Thymus (tissue), 11 donors: ENCODE measurements at regions not wholly inside any gene's neighbourhood (a gene's known extent, or its start where the extent isn't known, plus 50 kb on each side); places are given as distances from the start of the nearest gene placed in this dataset.
"Not testable (repeated sequence)": the region's sequence is repeated elsewhere in the genome, so short reads cannot be mapped to it uniquely, and the experiment has no call there.

ENCODE experiments used
- DNase-seq, 9 donors: peaks; one replicate each; pipeline ENCODE4 v3.0.0-alpha.2; 2013; ENCODE audit warnings: low spot score in 9 of 9, low read depth in 6 of 9, missing footprints in 1 of 9
- H3K27ac ChIP-seq, 2 donors: one replicate each; pipeline ENCODE4 v1.5.1; 2013; ENCODE audit warnings: control low read depth in 1 of 2, low read depth in 1 of 2, low read length in 1 of 2, mild to moderate bottlenecking in 1 of 2, moderate library complexity in 1 of 2
- H3K27me3 ChIP-seq, 2 donors: one replicate each; pipeline ENCODE4 v1.5.1; 2013; ENCODE audit warnings: low read length in 1 of 2; ENCODE audit not compliant: control insufficient read depth in 2 of 2, insufficient read depth in 1 of 2
- H3K36me3 ChIP-seq, 2 donors: one replicate each; pipeline ENCODE4 v1.5.1; 2013; ENCODE audit warnings: low read length in 1 of 2, mild to moderate bottlenecking in 1 of 2, moderate library complexity in 1 of 2; ENCODE audit not compliant: control insufficient read depth in 2 of 2, insufficient read depth in 2 of 2
- H3K4me1 ChIP-seq, 2 donors: one replicate each; pipeline ENCODE4 v1.5.1; 2013; ENCODE audit warnings: low read length in 2 of 2; ENCODE audit not compliant: control insufficient read depth in 2 of 2, insufficient read depth in 2 of 2
- H3K4me3 ChIP-seq, 2 donors: one replicate each; pipeline ENCODE4 v1.5.1; 2013; ENCODE audit warnings: low read length in 2 of 2, control low read depth in 1 of 2, mild to moderate bottlenecking in 1 of 2
- H3K9me3 ChIP-seq, 2 donors: one replicate each; pipeline ENCODE4 v1.5.1; 2013; ENCODE audit warnings: low read length in 1 of 2, mild to moderate bottlenecking in 1 of 2; ENCODE audit not compliant: control insufficient read depth in 2 of 2, insufficient read depth in 1 of 2
- WGBS: extraction: QIAGEN DNeasy Blood & Tissue Kit; methylation state at CpG from one replicate; pipeline ENCODE4 v1.1.7; 2013; 5-methylcytosine and 5-hydroxymethylcytosine counted together
- donor health status: healthy.

DNA sequence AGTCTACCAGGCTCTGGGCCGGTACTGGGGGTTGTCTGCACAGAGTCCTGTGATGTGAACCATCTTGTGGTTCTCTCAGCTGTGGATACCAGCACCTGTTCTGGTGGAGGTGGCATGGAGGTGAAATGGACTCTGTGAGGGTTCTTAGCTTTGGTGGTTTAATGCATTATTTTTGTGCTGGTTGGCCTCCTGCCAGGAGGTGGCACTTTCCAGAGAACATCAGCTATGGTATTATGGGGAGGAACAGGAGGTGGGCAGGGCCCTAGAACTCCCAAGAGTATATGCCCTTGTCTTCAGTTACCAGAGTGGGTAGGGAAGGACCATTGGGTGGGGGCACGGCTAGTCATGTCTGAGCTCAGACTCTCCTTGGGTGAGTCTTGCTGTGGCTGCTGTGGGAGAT, 187.1 kb downstream of the ACTR3B start:
- 95% methylated on average over 2 of the region's 2 CpGs for WGBS
- H3K27ac ChIP-seq, H3K9me3 ChIP-seq, DNase-seq, H3K4me3 ChIP-seq, H3K36me3 ChIP-seq, H3K4me1 ChIP-seq, H3K27me3 ChIP-seq: not testable (repeated sequence)

DNA sequence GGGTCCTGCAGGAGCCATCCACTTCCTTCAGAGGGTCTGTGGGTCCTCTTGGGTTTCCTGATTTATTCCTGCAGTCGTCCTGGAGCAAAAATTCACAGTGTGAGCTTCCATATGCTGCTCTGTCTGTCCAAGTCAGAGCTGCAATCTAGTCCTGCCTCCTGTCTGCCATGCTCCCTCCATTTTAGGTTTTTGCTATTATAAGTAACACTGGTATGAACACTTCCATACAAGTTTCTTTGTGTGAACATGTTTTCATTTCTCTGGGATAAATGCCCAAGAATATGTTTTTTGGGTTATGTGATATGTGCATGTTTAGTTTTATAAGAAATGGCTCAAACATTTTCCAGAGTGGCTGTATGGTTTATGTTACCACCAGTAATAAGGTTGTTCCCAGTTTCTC, 188.1 kb downstream of the ACTR3B start:
- Histone ChIP-seq H3K36me3 (no peaks in the 10 kb centered on the region), H3K4me3 (no peak overlapping the region), H3K9me3 (no peaks in the 10 kb centered on the region), H3K27ac (no peak overlapping the region), H3K27me3 (no peaks in the 10 kb centered on the region), H3K4me1 (no peaks in the 10 kb centered on the region)
- no peak for DNase-seq
- 46% methylated on average over 1 of the region's 1 CpG for WGBS

DNA sequence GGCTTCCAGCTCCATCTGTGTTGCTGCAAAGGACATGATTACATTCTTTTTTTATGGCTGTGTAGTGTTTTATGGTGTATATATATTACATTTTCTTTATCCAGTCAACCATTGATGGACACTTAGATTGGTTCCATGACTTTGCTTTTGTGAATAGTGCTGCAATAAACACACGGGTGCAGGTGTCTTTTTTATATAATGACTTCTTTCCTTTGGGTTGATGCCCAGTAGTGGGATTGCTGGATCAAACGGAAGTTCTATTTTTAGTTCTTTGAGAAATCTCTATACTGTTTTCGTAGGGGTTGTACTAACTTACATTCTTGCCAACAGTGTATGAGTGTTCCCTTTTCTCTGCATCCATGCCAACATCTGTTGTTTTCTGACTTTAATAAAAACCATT, 189.7 kb downstream of the ACTR3B start:
- H3K4me1 ChIP-seq, result no peaks in the 10 kb centered on the region
- 96% methylated on average over 3 of the region's 3 CpGs for WGBS
- no peaks in the 10 kb centered on the region for H3K36me3 ChIP-seq
- H3K27me3 ChIP-seq, result no peaks in the 10 kb centered on the region
- H3K9me3 ChIP-seq, result no peaks in the 10 kb centered on the region
- H3K4me3 ChIP-seq, result no peak overlapping the region
- DNase-seq, result no peak
- no peak overlapping the region for H3K27ac ChIP-seq

DNA sequence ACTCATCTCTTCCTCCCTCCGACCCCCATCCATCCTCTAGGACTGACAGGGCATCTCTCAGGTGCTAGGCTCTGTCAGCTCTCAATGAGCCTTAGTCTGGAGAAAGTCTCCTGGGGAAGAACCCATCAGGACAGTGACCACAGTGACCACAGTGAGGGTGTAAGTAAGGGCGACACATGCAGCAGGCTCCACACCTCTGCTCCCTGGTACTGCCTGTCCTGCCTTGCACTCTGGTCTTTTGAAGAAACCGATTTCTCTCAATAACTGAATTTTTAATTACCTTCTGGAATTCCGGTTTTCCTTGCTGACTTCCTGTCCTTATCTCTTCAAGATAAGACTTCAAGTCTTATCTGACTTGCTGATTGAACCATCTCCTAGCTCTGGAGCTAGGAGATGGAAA, 190.2 kb downstream of the ACTR3B start:
- Histone ChIP-seq H3K36me3 (no peaks in the 10 kb centered on the region), H3K4me1 (no peaks in the 10 kb centered on the region), H3K4me3 (no peak overlapping the region), H3K9me3 (no peaks in the 10 kb centered on the region), H3K27ac (no peak overlapping the region), H3K27me3 (no peaks in the 10 kb centered on the region)
- WGBS, result 90% methylated on average over 4 of the region's 4 CpGs
- DNase-seq, result no peak

DNA sequence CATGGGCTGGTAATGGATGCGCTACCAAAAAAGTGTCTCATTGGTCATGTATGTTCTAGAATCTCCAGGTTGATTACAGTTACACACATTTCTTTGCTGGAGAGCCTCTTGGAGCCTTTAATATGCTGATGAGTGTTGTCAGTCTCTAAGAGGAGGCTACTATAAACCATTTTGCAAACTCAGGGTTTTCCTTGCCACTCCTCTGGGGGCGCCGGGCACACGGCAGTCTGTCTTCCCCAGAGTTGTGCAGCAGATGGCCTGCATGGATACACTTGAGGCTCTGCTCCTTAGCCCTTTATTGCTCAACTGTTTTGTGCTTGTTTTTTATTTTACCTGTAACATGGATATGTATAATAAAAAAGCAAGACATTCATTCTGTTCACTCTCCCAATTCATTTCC, 196.5 kb downstream of the ACTR3B start:
- H3K4me3 ChIP-seq, result no peak overlapping the region
- H3K9me3 ChIP-seq, result no peaks in the 10 kb centered on the region
- H3K4me1 ChIP-seq, result no peaks in the 10 kb centered on the region
- H3K36me3 ChIP-seq, result no peaks in the 10 kb centered on the region
- H3K27me3 ChIP-seq, result no peaks in the 10 kb centered on the region
- no peak overlapping the region for H3K27ac ChIP-seq
- 85% methylated on average over 4 of the region's 4 CpGs for WGBS
- no peak for DNase-seq

DNA sequence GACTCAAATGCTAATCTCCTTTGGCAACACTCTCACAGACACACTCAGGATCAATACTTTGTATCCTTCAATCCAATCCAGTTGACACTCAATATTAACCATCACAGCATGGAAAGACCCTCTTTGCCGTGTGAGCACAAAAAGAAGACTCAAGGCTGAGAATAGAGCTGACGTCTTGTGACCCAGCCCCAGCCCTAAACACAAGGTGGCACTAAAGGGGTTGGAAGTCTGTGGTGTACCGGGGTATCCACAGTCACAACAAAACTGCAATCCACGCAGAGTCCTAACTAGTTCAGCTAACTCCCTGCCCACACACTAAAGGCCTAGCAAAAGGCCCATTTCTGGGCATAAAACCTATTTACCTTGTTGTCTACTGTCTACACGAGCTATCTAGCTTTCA, 200.1 kb downstream of the ACTR3B start:
- H3K27ac ChIP-seq, result no peak overlapping the region
- H3K9me3 ChIP-seq, result no peaks in the 10 kb centered on the region
- H3K27me3 ChIP-seq, result no peaks in the 10 kb centered on the region
- DNase-seq, result no peak
- H3K36me3 ChIP-seq, result no peaks in the 10 kb centered on the region
- 73% methylated on average over 5 of the region's 5 CpGs for WGBS
- H3K4me3 ChIP-seq, result no peak overlapping the region
- no peaks in the 10 kb centered on the region for H3K4me1 ChIP-seq

DNA sequence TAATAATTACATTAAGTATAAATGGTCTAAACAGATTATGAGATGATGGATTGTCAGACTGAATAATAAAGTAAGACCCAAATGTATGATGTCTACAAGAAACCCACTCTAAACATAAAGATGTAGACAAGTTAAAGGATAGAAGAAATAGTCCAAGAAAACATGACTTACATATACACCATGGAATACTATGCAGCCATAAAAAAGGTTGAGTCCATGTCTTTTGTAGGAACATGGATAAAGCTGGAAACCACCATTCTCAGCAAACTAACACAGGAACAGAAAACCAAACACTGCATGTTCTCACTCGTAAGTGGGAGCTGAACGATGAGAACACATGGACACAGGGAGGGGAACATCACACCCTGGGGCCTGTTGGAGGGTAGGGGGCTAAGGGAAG, 202.2 kb downstream of the ACTR3B start:
- H3K27me3 ChIP-seq, H3K4me1 ChIP-seq, H3K4me3 ChIP-seq, H3K9me3 ChIP-seq, DNase-seq, H3K36me3 ChIP-seq, H3K27ac ChIP-seq: not testable (repeated sequence)
- 97% methylated on average over 2 of the region's 2 CpGs for WGBS

DNA sequence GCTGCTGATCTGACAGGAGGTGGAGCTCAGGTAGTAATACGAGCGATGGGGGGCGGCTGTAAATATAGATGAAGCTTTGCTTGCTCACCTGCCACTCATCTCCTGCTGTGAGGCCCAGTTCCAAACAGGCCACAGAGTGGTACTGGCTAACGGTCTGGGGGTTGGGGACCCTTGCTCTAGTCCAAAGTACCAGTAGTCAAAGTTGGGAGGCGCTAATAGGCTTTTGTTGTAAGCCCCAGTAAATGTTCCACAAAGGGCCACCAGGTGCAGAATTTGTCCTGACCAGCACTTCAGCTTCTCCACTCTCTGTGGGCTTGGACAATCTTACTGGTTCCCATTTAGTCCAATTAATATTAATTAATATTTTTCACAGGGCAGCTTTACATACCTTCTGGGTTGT, 206.6 kb downstream of the ACTR3B start:
- no peak overlapping the region for H3K27ac ChIP-seq
- H3K9me3 ChIP-seq, result no peaks in the 10 kb centered on the region
- no peak for DNase-seq
- no peaks in the 10 kb centered on the region for H3K4me1 ChIP-seq
- 93% methylated on average over 5 of the region's 5 CpGs for WGBS
- no peaks in the 10 kb centered on the region for H3K27me3 ChIP-seq
- H3K4me3 ChIP-seq, result no peak overlapping the region
- H3K36me3 ChIP-seq, result no peaks in the 10 kb centered on the region

DNA sequence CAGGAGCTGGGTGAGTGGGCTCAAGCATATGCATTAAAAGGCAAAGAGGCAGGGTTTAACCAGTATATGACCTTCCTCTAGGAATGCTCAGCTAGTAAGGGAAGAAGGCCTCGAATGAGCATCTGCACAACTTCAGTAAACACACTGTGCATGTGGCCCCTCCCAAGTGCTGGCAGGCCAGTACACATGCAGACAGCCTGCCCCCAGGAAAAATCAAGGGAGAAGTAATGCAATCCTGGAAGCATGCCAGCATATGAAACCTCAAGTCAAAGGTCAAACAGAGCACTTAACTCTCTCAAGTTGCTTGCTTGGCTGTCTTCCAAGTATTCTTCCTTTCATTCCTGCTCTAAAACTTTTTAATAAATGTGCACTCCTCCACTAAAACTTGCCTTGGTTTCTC, 208.4 kb downstream of the ACTR3B start:
- 81% methylated on average over 1 of the region's 1 CpG for WGBS
- no peak for DNase-seq
- no peak overlapping the region for H3K27ac ChIP-seq
- no peak overlapping the region for H3K4me3 ChIP-seq
- no peaks in the 10 kb centered on the region for H3K4me1 ChIP-seq
- H3K36me3 ChIP-seq, result no peaks in the 10 kb centered on the region
- no peaks in the 10 kb centered on the region for H3K27me3 ChIP-seq
- H3K9me3 ChIP-seq, result peaks cover 0 to 4% of the 10 kb centered on the region in 2 donors

DNA sequence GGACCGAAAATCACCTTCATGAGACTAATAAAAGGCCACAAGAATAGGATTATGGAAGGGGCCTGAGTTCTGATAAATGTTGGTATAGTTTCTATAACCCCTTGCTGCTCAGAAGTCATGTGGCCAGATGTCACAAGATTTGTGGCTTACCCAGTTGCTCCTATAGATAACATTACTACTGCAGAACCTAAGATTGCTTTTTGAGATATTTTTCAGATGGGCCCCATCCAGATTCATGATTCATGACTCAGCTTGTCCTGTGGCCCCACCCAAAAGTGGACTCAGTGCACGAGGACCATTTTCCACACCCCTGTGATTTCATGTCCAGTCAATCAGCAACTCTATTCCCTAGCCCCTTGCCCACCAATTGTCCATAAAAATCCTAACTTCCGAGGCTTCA, 209.0 kb downstream of the ACTR3B start:
- no peak overlapping the region for H3K27ac ChIP-seq
- no peaks in the 10 kb centered on the region for H3K4me1 ChIP-seq
- no peaks in the 10 kb centered on the region for H3K27me3 ChIP-seq
- H3K4me3 ChIP-seq, result no peak overlapping the region
- no peaks in the 10 kb centered on the region for H3K36me3 ChIP-seq
- WGBS, result 84% methylated on average over 3 of the region's 3 CpGs
- peaks cover 0 to 4% of the 10 kb centered on the region in 2 donors for H3K9me3 ChIP-seq
- no peak for DNase-seq
